Smooth muscle cell (in vitro differentiated cells): ENCODE measurements at regions not wholly inside any gene's neighbourhood (a gene's known extent, or its start where the extent isn't known, plus 50 kb on each side); places are given as distances from the start of the nearest gene placed in this dataset.

Source experiments
- DNase-seq: peaks from one replicate; lab custom pipeline; 2025; ENCODE audit not compliant: unreplicated experiment; lab: John Stamatoyannopoulos, UW
- H2AFZ ChIP-seq: fragments of 200-600 bp; sonication (generic); 2 replicates; pipeline ENCODE4 v1.6.0; 2016; ENCODE audit warnings: antibody characterized with exemption, low read depth, mild to moderate bottlenecking
- H3F3A ChIP-seq: fragments of 200-600 bp; sonication (generic); 2 replicates; pipeline ENCODE4 v1.6.0; 2017; ENCODE audit warnings: antibody characterized with exemption, low read depth
- H3K27ac ChIP-seq: fragments of 200-600 bp; sonication (generic); 2 replicates; pipeline ENCODE4 v1.5.1; 2016; ENCODE audit warnings: low read depth, mild to moderate bottlenecking
- H3K27me3 ChIP-seq: fragments of 200-600 bp; sonication (generic); 2 replicates; pipeline ENCODE4 v1.6.1; 2016; ENCODE audit warnings: low read depth, mild to moderate bottlenecking
- H3K36me3 ChIP-seq: fragments of 200-600 bp; sonication (generic); 2 replicates; pipeline ENCODE4 v1.5.1; 2016; ENCODE audit warnings: low read depth
- H3K4me1 ChIP-seq: fragments of 200-600 bp; sonication (generic); 2 replicates; pipeline ENCODE4 v1.5.1; 2016; ENCODE audit warnings: low read depth
- H3K4me2 ChIP-seq: fragments of 200-600 bp; sonication (generic); 2 replicates; pipeline ENCODE4 v1.6.0; 2016; ENCODE audit warnings: mild to moderate bottlenecking
- H3K4me3 ChIP-seq: fragments of 200-600 bp; sonication (generic); 2 replicates; pipeline ENCODE4 v1.5.1; 2016; ENCODE audit warnings: mild to moderate bottlenecking
- H3K79me2 ChIP-seq: fragments of 200-600 bp; sonication (generic); 2 replicates; pipeline ENCODE4 v1.6.0; 2016; ENCODE audit warnings: low read depth, mild to moderate bottlenecking
- H3K9ac ChIP-seq: fragments of 200-600 bp; sonication (generic); 2 replicates; pipeline ENCODE4 v1.6.0; 2016; ENCODE audit warnings: low read depth
- H3K9me3 ChIP-seq: fragments of 200-600 bp; sonication (generic); replicated peaks from 2 replicates; pipeline ENCODE4 v1.5.1; 2016; ENCODE audit warnings: low read depth
- H4K20me1 ChIP-seq: fragments of 200-600 bp; sonication (generic); 2 replicates; pipeline ENCODE4 v1.6.0; 2016; ENCODE audit warnings: low read depth
- WGBS: methylation state at CpG from one replicate; pipeline ENCODE4 v1.1.7; 2016; ENCODE audit warnings: low lambda C conversion rate; 5-methylcytosine and 5-hydroxymethylcytosine counted together
- TF ChIP-seq, protein P1 (sequence below): fragments of 200-600 bp; sonication (generic); IDR thresholded peaks from 2 replicates; pipeline ENCODE4 v1.5.1; 2017; ENCODE audit warnings: borderline replicate concordance, mild to moderate bottlenecking, antibody characterized with exemption; ENCODE audit not compliant: insufficient read depth, poor library complexity, severe bottlenecking

DNA sequence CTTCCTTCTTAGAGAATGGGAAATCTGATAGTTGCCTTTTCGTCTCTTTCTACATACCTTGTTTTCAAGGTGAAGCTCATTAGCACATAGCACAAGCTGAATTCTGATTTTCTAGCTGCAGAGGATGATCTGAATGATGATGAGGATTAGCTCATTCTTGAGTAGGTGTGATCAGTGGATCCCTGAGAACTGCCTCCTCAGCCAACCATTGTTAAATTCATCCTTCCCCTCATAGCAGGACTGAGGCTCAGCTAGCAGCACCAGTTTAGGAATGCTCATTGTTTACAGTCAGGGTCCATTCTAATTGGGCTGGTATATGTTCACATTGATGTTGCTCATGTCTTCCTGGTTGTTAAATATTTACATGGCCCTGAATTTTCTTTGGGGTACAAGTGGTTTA lies 299.9 kb upstream of the MME start:
- Histone ChIP-seq H3K9me3 (no peaks in the 10 kb centered on the region), H4K20me1 (no peaks in the 10 kb centered on the region), H3F3A (no peaks in the 10 kb centered on the region), H3K79me2 (no peaks in the 10 kb centered on the region), H3K9ac (no peak overlapping the region), H3K27me3 (no peaks in the 10 kb centered on the region), H3K4me2 (no peak overlapping the region), H3K36me3 (no peaks in the 10 kb centered on the region), H3K4me1 (no peaks in the 10 kb centered on the region), H2AFZ (no peak overlapping the region), H3K27ac (no peak overlapping the region), H3K4me3 (no peak overlapping the region)
- no peak for DNase-seq
- TF ChIP-seq, protein P1, sequence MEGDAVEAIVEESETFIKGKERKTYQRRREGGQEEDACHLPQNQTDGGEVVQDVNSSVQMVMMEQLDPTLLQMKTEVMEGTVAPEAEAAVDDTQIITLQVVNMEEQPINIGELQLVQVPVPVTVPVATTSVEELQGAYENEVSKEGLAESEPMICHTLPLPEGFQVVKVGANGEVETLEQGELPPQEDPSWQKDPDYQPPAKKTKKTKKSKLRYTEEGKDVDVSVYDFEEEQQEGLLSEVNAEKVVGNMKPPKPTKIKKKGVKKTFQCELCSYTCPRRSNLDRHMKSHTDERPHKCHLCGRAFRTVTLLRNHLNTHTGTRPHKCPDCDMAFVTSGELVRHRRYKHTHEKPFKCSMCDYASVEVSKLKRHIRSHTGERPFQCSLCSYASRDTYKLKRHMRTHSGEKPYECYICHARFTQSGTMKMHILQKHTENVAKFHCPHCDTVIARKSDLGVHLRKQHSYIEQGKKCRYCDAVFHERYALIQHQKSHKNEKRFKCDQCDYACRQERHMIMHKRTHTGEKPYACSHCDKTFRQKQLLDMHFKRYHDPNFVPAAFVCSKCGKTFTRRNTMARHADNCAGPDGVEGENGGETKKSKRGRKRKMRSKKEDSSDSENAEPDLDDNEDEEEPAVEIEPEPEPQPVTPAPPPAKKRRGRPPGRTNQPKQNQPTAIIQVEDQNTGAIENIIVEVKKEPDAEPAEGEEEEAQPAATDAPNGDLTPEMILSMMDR = no peak
- 96% methylated on average over 1 of the region's 1 CpG for whole genome bisulfite sequencing

DNA sequence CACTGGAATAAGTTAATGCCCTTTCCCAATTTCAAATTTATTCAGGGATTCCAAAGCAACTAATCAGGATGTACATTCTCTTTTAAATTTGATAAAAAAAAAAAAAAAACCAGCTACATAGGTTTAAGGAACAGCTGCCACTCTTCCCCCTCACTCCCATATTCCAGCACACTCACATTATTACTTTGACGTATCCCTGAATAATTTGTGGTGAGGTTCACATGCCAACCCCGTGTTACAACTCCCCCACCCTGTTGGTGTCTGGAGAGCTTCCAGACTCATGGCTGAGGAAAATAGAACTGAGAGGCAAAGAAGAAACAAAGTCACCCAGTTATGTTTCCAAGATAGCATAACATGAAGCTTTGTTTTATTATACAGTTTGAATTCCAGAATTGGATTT lies 300.5 kb upstream of the MME start:
- DNase-seq = no peak
- 17% methylated on average over 2 of the region's 2 CpGs for WGBS
- TF ChIP-seq, protein P1 = no peak

DNA sequence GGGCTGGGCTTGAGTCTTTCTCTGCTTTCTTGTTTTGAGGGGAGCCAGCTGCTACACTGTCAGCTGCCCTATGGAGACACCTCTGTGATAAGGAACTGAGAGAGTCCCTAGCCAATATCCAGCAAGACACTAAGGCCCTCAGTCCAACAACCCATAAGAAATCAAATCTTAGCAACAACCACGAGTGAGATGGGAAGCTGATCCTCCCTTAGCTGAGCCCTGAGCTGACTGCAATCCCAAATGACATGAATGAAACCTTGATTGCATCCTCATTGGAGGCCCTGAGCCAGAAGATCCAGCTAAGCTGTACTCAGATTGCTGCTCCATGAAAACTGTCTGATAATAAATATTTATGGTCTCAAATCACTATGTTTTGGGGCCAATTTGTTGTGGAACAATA lies 302.1 kb upstream of the MME start:
- Histone ChIP-seq H3K4me2 (no peak overlapping the region), H3K9ac (no peak overlapping the region), H3K9me3 (no peaks in the 10 kb centered on the region), H3K4me1 (no peaks in the 10 kb centered on the region), H4K20me1 (no peaks in the 10 kb centered on the region), H3K79me2 (no peaks in the 10 kb centered on the region), H3K27ac (no peak overlapping the region), H3K4me3 (no peak overlapping the region), H2AFZ (no peak overlapping the region), H3K27me3 (no peaks in the 10 kb centered on the region), H3F3A (no peaks in the 10 kb centered on the region), H3K36me3 (no peaks in the 10 kb centered on the region)
- WGBS = 87% methylated on average over 1 of the region's 1 CpG
- TF ChIP-seq, protein P1 = no peak
- no peak for DNase-seq

More for the DNA sequence above, 300.5 kb upstream of the MME start:
- H3K4me3 ChIP-seq = no peak overlapping the region
- H3K9me3 ChIP-seq = no peaks in the 10 kb centered on the region
- H3F3A ChIP-seq = no peaks in the 10 kb centered on the region
- no peak overlapping the region for H3K9ac ChIP-seq
- no peaks in the 10 kb centered on the region for H4K20me1 ChIP-seq
- H3K79me2 ChIP-seq = no peaks in the 10 kb centered on the region
- H3K4me1 ChIP-seq = no peaks in the 10 kb centered on the region
- H2AFZ ChIP-seq = no peak overlapping the region
- no peaks in the 10 kb centered on the region for H3K36me3 ChIP-seq
- H3K27ac ChIP-seq = no peak overlapping the region
- H3K4me2 ChIP-seq = no peak overlapping the region
- no peaks in the 10 kb centered on the region for H3K27me3 ChIP-seq

DNA sequence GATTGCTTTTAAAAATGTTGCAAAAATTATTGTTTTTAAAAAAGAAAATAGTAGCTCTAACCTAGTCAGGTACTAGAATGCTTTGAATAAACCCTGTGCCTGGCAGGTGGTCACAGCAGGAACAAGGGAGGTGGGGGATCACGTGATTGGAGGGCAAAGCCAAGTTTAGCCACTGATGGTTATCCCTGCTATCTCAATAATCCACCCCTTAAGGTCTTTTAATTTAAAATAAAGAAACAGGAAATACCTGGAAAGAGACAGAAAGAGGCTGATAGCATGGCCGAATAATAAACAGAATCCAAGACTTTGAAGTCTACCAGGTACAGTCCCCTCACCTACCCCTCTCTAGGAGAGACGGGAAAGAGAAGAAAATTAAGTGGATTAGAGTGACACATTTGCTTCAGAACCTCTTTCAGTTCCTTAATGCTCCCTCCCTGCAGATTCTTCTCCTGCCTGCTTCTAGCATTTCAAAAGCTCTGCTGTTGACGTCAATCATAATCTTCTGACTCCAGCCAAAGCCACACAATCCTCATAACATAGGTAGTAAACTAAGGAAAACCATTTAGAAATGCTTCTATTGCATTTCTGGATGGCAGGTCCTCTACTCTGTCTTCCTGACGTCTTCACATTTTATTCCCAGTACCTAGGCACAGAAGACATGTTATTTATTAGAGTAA lies 303.4 kb upstream of the MME start:
- TF ChIP-seq, protein P1 = no peak
- no peak overlapping the region for H3K4me3 ChIP-seq
- H2AFZ ChIP-seq = no peak overlapping the region
- no peak for DNase-seq
- no peaks in the 10 kb centered on the region for H3F3A ChIP-seq
- H3K27me3 ChIP-seq = no peaks in the 10 kb centered on the region
- no peaks in the 10 kb centered on the region for H4K20me1 ChIP-seq
- no peak overlapping the region for H3K27ac ChIP-seq
- H3K9ac ChIP-seq = no peak overlapping the region
- H3K79me2 ChIP-seq = no peaks in the 10 kb centered on the region
- no peaks in the 10 kb centered on the region for H3K36me3 ChIP-seq
- H3K9me3 ChIP-seq = no peaks in the 10 kb centered on the region
- WGBS = 51% methylated on average over 5 of the region's 5 CpGs
- no peak overlapping the region for H3K4me2 ChIP-seq
- no peaks in the 10 kb centered on the region for H3K4me1 ChIP-seq
